ENCODE measurements at regions not wholly inside any gene's neighbourhood (a gene's known extent, or its start where the extent isn't known, plus 50 kb on each side); places are given as distances from the start of the nearest gene placed in this dataset.
A peak's percentile ranks its signal among the peaks of the same experiment; 100 is the strongest.

- no peak for TF ChIP-seq CTCF (IDR thresholded peaks at IDR 0.05; ENCODE audit: insufficient read depth, low read depth, low read length)
- no peak for DNase-seq (ENCODE audit: low read depth)
- no peak overlapping the region for H3K4me3 ChIP-seq (ENCODE audit: low read depth, low read length)
These were observed 172.3 kb upstream of the TMPO start for GRCh38 chr12:98343002-98343567.

GRCh38 chr12:98344046-98344930 is 171.1 kb upstream of the TMPO start:
- no peak overlapping the region for H3K4me3 ChIP-seq (ENCODE audit: low read depth, low read length)
- TF ChIP-seq CTCF (IDR thresholded peaks at IDR 0.05; ENCODE audit: insufficient read depth, low read depth, low read length) = no peak
- DNase-seq (ENCODE audit: low read depth) = no peak

- no peak for TF ChIP-seq CTCF (IDR thresholded peaks at IDR 0.05; ENCODE audit: insufficient read depth, low read depth, low read length)
- no peak for DNase-seq (ENCODE audit: low read depth)
- no peak overlapping the region for H3K4me3 ChIP-seq (ENCODE audit: low read depth, low read length)
These were observed 170.0 kb upstream of the TMPO start for GRCh38 chr12:98345308-98345876.

GRCh38 chr12:98351089-98351488 is 164.3 kb upstream of the TMPO start:
- no peak for DNase-seq (ENCODE audit: low read depth)
- no peak for TF ChIP-seq CTCF (IDR thresholded peaks at IDR 0.05; ENCODE audit: insufficient read depth, low read depth, low read length)
- no peak overlapping the region for H3K4me3 ChIP-seq (ENCODE audit: low read depth, low read length)

GRCh38 chr12:98351784-98352183 is 163.6 kb upstream of the TMPO start:
- DNase-seq (ENCODE audit: low read depth) = no peak

GRCh38 chr12:98352218-98352811 is 163.1 kb upstream of the TMPO start:
- DNase-seq (ENCODE audit: low read depth) = peak; percentile 77
- no peak overlapping the region for H3K4me3 ChIP-seq (ENCODE audit: low read depth, low read length)
- no peak for TF ChIP-seq CTCF (IDR thresholded peaks at IDR 0.05; ENCODE audit: insufficient read depth, low read depth, low read length)

More at GRCh38 chr12:98351784-98352183, 163.6 kb upstream of the TMPO start:
- no peak overlapping the region for H3K4me3 ChIP-seq (ENCODE audit: low read depth, low read length)
- TF ChIP-seq CTCF (IDR thresholded peaks at IDR 0.05; ENCODE audit: insufficient read depth, low read depth, low read length) = no peak

Data from fibroblast of villous mesenchyme (primary cell).